ENCODE measurements at regions not wholly inside any gene's neighbourhood (a gene's known extent, or its start where the extent isn't known, plus 50 kb on each side); places are given as distances from the start of the nearest gene placed in this dataset.

GRCh38 chr1:91133248-91133647, 111.4 kb upstream of the ZNF644 start:
- TF ChIP-seq CTCF (IDR thresholded peaks at IDR 0.05; ENCODE audit: low read depth, low read length, missing input control) (no peak), REST (IDR thresholded peaks at IDR 0.05) (no peak), MAX (IDR thresholded peaks at IDR 0.05) (no peak), TAF1 (conservative IDR thresholded peaks at IDR 0.05) (no peak), RAD21 (IDR thresholded peaks at IDR 0.05) (no peak), ATF3 (IDR thresholded peaks at IDR 0.05) (no peak)

All from liver (tissue), 3 donors.